ENCODE measurements at regions not wholly inside any gene's neighbourhood (a gene's known extent, or its start where the extent isn't known, plus 50 kb on each side); places are given as distances from the start of the nearest gene placed in this dataset.

DNA sequence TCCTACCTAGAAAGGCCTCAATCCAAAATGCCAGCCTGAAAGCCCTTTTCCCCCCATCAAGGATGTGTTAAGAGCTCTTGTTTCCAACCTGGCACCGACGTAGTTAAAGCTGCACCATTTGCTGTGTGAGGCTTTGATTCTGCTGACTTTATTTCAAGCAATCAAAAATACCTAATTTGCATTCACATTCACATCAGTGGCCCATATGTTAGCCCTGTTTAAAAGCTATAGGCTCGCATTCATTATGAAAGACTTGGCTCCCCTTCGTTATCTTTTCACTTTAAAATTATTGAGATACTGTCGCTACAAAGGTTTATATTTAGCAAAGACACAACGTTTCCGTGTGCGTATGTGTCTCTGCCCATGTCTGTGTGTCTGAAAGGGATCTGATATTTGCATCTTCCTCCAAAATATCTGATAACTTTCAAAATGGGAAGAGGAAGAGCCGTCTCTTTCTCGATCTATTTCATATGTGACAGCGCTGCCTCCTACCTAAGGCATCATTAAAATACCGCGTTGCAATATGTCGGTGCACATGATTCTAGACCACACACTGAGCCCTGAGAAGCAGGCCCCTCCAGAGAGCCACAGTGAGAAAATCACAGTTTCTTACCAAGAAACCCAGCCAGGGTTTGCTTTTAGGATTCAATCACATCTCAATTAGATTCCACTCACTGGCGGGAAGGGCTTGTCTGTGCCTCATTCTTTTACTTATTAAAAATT, 57.1 kb upstream of the ITPRID1 start:
- no peak for DNase-seq

DNA sequence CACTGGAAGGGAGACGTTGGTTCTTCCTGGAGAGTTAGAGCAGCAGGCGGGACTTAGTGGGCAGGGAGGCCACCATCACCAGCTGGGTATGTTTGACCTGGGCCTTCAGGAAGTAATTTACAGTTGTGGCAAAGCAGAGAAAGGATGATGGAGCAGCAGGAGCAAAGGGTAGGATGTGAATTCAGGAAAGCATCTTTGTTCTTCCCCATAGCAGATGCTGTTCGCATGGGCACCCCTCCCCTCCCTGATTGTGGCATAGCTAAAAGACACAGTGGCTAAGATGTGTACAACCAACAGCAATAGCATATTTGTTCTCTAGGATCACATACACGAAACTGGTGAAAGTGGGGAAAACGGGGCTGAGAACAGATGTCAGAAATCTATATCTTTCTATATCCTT, 56.3 kb upstream of the ITPRID1 start:
- no peak for DNase-seq

DNA sequence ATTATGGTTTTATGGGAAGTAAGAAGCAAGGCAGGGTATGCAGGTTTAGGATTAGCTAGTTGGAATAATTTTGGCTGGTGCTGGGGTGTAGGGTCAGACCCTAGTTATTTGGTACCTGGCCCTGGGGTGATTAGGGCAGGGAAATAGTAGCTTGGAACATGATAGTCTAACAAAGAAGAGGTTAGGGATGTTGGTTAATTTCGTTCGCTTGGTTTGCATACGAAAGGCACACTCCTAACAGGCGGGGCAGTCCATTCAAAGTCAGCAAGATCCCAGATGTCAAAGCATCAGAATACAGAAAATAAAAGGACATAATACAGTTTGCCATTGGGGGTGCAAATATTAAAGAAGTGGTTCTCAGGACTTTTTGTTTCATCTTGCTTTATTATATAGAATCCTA, 55.7 kb upstream of the ITPRID1 start:
- no peak for DNase-seq

DNA sequence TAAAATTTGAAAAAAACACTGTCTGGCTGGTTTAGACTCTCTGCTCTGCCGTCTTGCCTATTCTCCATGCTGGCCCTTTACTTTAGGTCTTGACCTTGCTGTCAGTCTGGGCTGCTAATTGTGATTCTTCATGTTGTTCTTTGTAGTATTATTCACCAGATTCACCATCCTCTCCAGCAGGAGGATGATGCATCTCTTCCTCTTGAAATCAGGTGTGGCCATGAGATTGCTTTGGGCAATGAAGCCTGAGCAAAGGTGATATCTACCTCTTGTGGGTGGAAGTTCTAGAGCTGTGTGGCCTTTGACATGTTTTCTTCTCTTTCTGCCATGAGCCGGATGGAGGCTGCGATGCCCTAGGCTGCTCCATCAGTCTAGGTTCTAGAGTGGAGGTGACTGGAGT, 51.3 kb upstream of the ITPRID1 start:
- DNase-seq = no peak

Measured in fibroblast of skin of right biceps (primary cell).